NCI-H748 treated with DMSO at 0.1 percent for 48 hours (cell line): ENCODE measurements at regions not wholly inside any gene's neighbourhood (a gene's known extent, or its start where the extent isn't known, plus 50 kb on each side); places are given as distances from the start of the nearest gene placed in this dataset.

Experiments used
- DNase-seq: peaks from one replicate; lab custom pipeline; 2025; lab: John Stamatoyannopoulos, UW

GRCh38 chr2:21253311-21254027, 129.7 kb downstream of the TDRD15 start:
- DNase-seq, result no peak

DNA sequence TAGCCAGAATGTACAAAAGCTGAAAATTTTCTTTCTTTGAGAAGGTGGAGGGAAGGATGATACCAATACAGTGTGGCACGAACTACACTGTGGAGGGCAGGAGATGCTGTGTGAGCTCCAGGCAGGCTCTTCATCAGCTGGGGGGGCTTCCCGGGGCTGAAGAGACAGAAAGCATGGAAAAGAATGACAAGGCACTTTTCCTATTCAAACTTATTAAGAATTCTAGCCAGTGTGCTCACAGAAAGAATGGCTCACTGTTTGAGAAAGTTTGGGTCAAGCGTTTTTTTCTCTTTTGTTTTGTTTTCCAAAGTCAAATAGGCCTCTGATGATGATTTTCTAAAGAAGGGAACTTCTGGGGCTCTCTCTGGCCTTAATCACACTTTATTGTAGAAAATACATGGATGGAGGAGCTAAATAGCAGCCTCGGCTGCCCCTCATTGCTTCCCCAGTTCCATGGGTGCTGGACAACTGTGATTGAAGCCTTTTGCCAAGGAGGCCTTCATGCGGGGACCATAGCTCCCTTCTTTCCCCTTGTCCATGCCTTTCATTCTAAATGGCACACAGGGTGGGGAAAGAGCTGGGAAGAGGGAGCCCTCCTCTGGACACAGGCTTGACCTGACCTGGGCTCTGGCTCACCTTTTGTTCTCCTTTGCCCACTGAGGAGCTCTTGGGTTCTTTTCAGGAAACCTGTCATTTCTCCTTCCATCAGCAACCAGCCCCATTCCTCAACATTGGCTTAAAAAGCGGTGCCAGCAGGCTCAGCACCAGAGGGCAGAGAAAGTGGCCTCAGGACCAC, 130.6 kb downstream of the TDRD15 start:
- DNase-seq, result no peak

- peak; percentile 95 for DNase-seq
Observed at GRCh38 chr2:21256006-21256405, 132.2 kb downstream of the TDRD15 start.

DNA sequence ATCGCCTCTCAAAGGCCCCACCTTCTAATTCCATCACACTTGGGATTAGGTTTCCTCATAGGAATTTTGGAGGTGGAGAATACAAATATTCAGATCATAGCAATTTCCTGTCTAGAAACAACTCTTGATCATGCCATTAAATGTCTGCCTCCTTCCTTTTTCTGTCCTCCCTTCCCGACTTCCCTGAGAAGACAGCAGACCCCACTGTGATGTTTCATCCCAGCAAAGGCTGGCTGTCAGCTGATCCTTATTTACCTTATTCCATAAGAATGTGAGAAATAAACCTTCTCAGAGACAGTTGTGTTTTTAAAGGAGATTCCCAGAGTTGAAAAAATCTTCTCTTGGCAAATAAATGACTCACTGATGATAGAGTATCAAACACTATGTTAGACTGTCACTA, 133.9 kb downstream of the TDRD15 start:
- DNase-seq, result no peak

GRCh38 chr2:21258082-21258481, 134.3 kb downstream of the TDRD15 start:
- no peak for DNase-seq

DNA sequence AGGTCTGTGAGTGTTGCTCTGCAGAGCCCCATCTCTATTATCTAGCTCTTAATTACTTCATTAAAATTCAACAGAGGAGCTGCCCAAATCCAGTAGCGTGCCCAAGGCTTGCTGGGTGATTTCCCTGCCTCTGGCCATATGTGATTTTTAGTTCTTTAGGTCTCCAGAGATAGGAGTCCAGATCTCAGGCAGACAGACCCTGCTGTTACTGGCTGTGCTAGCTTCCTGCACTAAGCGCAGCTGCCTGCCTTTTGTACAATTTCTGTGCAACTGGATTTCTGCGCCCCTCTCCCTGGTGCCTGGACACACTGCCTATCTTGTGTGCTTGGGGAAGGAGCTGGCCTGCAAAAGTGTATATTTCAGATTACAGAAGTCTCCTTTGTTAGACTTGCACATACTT, 136.5 kb downstream of the TDRD15 start:
- no peak for DNase-seq

DNA sequence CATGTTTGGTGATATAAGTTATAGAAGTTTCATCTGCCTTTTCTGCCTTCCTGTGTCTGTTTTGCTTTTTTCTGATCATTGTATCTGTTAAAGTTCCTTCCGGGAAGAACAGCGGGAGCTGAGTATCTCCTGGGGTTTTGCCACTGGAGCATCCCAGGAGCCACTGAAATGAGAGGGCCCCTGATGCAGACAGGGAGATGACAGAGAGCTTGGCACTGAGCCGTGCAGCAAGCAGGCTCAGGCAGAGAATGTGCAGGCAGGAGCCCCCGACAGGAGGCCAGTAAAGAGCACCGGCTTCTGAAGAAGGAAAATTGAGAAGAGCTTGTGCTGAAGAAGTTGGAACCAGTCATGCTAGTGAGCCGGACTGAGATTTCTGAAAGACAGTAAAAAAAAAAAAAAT, 137.8 kb downstream of the TDRD15 start:
- DNase-seq, result no peak

DNA sequence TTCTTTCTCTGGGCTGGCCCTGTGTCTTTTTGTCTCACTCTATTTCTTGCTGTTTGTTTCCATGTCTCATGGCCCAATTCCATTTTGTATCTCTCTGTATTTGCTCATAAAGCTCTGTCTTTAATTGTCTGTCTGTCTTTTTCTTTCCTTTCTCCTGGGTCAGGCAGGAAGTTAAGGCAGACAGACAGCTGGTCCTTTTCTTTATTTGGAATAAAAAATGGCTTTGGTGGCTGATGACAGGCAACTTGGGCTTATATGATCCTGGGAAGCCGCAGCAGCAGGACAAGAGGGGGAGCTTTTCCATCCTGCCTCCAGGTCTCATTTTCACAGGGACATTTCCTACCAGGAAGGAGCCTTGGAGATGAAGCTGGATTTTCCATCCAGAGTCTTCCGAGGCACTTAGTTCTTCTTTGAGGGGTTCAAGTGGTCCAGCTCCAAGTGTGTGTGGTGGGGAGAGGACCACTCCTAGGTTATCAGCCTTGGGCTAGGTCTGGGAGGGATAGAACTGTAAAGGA, 138.7 kb downstream of the TDRD15 start:
- no peak for DNase-seq

- DNase-seq, result no peak
Observed at GRCh38 chr2:21263622-21264021, 139.9 kb downstream of the TDRD15 start.

- no peak for DNase-seq
Observed at GRCh38 chr2:21265752-21266151, 142.0 kb downstream of the TDRD15 start.

GRCh38 chr2:21267232-21267835, 143.6 kb downstream of the TDRD15 start:
- no peak for DNase-seq

- no peak for DNase-seq
Observed at GRCh38 chr2:21268197-21268877, 144.6 kb downstream of the TDRD15 start.

GRCh38 chr2:21268878-21269224, 145.1 kb downstream of the TDRD15 start:
- DNase-seq, result no peak

DNA sequence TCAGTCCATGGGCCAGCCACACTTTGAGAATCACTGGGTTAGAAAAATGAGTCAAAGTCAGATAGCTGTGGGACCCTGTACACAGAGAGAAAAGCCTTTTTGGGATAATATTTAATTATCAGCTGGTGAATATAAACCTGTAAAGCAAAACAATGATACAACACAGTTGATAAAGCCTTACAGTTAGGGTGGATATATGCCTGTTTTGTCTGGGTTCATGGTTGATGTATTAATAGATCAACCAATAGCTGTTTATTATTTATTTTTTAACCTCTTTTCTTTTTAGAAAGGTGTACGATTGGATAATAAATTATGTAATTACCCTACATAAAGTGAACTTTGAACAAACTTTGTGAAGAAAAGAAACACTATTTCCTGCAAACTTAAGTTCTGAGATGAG, 145.6 kb downstream of the TDRD15 start:
- DNase-seq, result no peak

- DNase-seq, result no peak
Observed at GRCh38 chr2:21270083-21270491, 146.3 kb downstream of the TDRD15 start.

DNA sequence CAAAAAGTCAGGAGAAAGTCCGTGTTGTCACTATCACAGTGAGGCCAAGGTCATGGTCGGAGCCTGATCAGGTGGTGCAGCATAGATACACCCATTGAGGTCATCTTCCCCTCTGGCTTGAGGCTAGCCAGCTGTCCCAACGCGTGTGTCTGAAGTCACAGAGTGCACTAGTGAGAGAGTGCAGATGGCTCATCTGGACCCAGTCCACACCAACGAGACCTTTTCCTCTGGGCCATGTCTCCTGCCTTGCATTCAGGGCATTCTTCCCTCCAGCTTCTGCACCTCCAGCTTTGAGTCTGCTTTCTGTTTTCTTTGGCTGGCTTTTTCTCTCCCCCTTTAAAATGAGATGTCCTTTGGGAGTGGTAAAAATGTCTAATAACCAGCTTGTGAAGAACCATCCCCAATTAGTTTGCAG, 146.9 kb downstream of the TDRD15 start:
- no peak for DNase-seq

DNA sequence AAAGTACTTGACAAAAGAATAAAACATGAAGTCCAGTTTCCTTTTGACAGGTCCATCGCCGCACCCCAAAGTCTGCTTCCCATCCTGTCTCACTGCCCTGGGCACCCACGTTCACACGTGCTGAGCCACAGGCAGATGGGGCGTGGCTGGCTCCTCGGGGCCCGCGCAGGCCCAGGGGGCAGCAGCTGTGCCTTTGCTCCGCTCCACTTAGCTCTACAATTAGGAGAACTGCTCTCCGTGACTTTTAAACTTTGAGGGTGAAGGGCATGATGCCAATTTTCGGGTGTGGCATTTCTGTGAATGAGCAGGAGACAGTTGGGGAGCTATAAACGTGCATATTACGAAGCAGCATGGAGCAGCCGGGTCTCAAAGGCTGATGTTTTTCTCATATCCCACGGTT, 152.4 kb downstream of the TDRD15 start:
- no peak for DNase-seq

GRCh38 chr2:21277068-21278056, 153.6 kb downstream of the TDRD15 start:
- DNase-seq, result no peak

DNA sequence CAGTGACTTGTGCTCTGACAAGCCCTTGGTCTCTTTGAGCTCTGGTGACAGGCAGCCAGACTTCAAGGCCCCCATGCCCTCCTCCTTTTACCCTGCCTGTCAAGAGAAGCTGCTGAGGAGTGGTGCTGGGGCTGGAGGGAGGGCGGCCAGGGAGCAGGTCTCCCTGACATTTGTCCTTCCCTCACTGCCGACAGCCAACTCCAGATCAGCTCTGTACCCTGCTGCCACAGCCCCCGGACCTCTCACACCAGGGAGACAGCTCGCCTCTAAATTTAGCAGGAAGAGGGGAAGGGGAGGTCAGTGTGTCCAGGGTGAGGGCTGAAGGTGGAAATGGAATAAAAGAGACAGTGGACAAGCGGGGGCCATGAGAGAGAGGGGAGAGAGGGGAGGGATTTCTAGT, 155.8 kb downstream of the TDRD15 start:
- DNase-seq, result no peak

GRCh38 chr2:21280793-21281192, 157.0 kb downstream of the TDRD15 start:
- no peak for DNase-seq

- DNase-seq, result no peak
Observed at GRCh38 chr2:21281384-21281783, 157.6 kb downstream of the TDRD15 start.
